Caco-2 (cell line): ENCODE measurements at regions not wholly inside any gene's neighbourhood (a gene's known extent, or its start where the extent isn't known, plus 50 kb on each side); places are given as distances from the start of the nearest gene placed in this dataset.

Experiments used
- BruUV-seq: library from RNA; stranded (reverse); fragments of 400-500 nt; replicated peaks from 2 replicates; lab custom pipeline; 2021; lab: Mats Ljungman, UMichigan
- CTCF ChIA-PET: fragments of 300-600 bp; sonication (Branson Sonifier 250); formaldehyde crosslinking; loops from one replicate; lab custom pipeline; 2022; ENCODE audit warnings: antibody characterized with exemption; lab: Charles Lee
- POLR2A ChIA-PET: fragments of 300-600 bp; sonication (Branson Sonifier 250); formaldehyde crosslinking; loops from one replicate; lab custom pipeline; 2022; ENCODE audit warnings: antibody characterized with exemption; lab: Charles Lee
- DNase-seq, 2 experiments: peaks; one replicate each; pipeline versions ENCODE4 v3.0.0 to v3.0.0-alpha.2; 2020 to 2022
- H3K27me3 ChIP-seq: replicated peaks from 2 replicates; pipeline ENCODE4 v1.6.0; 2011; ENCODE audit warnings: low read length; ENCODE audit not compliant: control insufficient read depth, insufficient read depth
- H3K36me3 ChIP-seq: 2 replicates; pipeline ENCODE4 v1.5.1; 2011; ENCODE audit warnings: low read length; ENCODE audit not compliant: control insufficient read depth, insufficient read depth
- H3K4me1 ChIP-seq: fragments of 250-450 bp; sonication (Bioruptor Pico); 2 replicates; pipeline ENCODE4 v1.5.1; 2020; ENCODE audit warnings: mild to moderate bottlenecking
- H3K4me3 ChIP-seq: 2 replicates; pipeline ENCODE4 v1.5.1; 2011; ENCODE audit warnings: low read depth, mild to moderate bottlenecking, control low read depth, low read length
- H3K9me3 ChIP-seq: fragments of 250-450 bp; sonication (Bioruptor Pico); 2 replicates; pipeline ENCODE4 v1.5.1; 2020; ENCODE audit warnings: mild to moderate bottlenecking, moderate library complexity
- H3K27ac Mint-ChIP-seq: one replicate; pipeline ENCODE4 v1.8.0; 2022; ENCODE audit warnings: mixed read lengths; ENCODE audit not compliant: unreplicated experiment
- H3K27me3 Mint-ChIP-seq: one replicate; pipeline ENCODE4 v1.8.0; 2022; ENCODE audit warnings: mixed read lengths; ENCODE audit not compliant: insufficient read depth, unreplicated experiment
- H3K36me3 Mint-ChIP-seq: one replicate; pipeline ENCODE4 v1.8.0; 2022; ENCODE audit warnings: mild to moderate bottlenecking, mixed read lengths; ENCODE audit not compliant: insufficient read depth, unreplicated experiment
- H3K4me1 Mint-ChIP-seq: one replicate; pipeline ENCODE4 v1.8.0; 2022; ENCODE audit warnings: low read depth, mixed read lengths; ENCODE audit not compliant: unreplicated experiment
- H3K4me3 Mint-ChIP-seq: one replicate; pipeline ENCODE4 v1.8.0; 2022; ENCODE audit warnings: mild to moderate bottlenecking, moderate library complexity, mixed read lengths; ENCODE audit not compliant: unreplicated experiment
- H3K9me3 Mint-ChIP-seq: one replicate; pipeline ENCODE4 v1.8.0; 2022; ENCODE audit warnings: mixed read lengths; ENCODE audit not compliant: unreplicated experiment
- intact Hi-C: fragments of 100-400 bp; cut with micrococcal nuclease; formaldehyde crosslinking; loops from one replicate; pipeline ENCODE4 v1.10.0; 2022; ENCODE audit not compliant: unreplicated experiment
- TF ChIP-seq, protein P1 (sequence below), 2 experiments: fragments of 200-600 bp in 1 of 2; IDR thresholded peaks; 1 replicate in 1 of 2; 2 replicates in 1 of 2; pipeline versions ENCODE4 v1.5.1 to v1.8.0; 2011 to 2022; ENCODE audit warnings: antibody characterized with exemption in 1 of 2, control low read depth in 1 of 2, inconsistent platforms in 1 of 2, low read depth in 1 of 2, low read length in 1 of 2, mild to moderate bottlenecking in 1 of 2, moderate library complexity in 1 of 2; ENCODE audit not compliant: insufficient read depth in 1 of 2, severe bottlenecking in 1 of 2, unreplicated experiment in 1 of 2

DNA sequence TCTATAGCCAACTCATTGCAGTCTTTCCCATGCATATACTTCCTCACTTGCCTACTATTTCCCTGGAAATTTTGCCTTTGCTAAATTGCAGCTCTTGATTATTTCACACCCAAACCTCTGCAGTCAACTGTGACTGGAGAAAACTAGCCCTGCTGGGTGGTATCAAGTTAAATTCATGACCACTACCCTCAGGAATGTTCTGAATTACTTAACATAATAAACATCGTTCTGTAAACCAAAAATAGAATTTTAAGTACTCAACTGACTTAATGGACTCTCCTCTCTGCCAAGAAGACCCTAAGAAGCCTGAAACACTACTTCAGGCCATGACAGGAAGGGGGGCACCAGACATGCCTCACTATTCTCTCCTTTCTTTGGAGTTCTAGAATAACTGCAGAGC lies 1278.0 kb upstream of the GBE1 start:
- H3K27me3 Mint-ChIP-seq = no peaks in the 10 kb centered on the region
- no peaks in the 10 kb centered on the region for H3K9me3 Mint-ChIP-seq
- BruUV-seq = no TSS peak
- ChIA-PET POLR2A (no interaction called here), CTCF (no interaction called here)
- intact Hi-C loops = no loop called here
- DNase-seq = no peak
- H3K36me3 ChIP-seq = no peaks in the 10 kb centered on the region
- H3K36me3 Mint-ChIP-seq = no peaks in the 10 kb centered on the region
- no peaks in the 10 kb centered on the region for H3K4me1 ChIP-seq
- H3K9me3 ChIP-seq = no peaks in the 10 kb centered on the region
- H3K27ac Mint-ChIP-seq = no peak overlapping the region
- H3K4me3 Mint-ChIP-seq = no peak overlapping the region
- no peaks in the 10 kb centered on the region for H3K4me1 Mint-ChIP-seq
- H3K27me3 ChIP-seq = no peaks in the 10 kb centered on the region
- no peak overlapping the region for H3K4me3 ChIP-seq
- TF ChIP-seq, protein P1, sequence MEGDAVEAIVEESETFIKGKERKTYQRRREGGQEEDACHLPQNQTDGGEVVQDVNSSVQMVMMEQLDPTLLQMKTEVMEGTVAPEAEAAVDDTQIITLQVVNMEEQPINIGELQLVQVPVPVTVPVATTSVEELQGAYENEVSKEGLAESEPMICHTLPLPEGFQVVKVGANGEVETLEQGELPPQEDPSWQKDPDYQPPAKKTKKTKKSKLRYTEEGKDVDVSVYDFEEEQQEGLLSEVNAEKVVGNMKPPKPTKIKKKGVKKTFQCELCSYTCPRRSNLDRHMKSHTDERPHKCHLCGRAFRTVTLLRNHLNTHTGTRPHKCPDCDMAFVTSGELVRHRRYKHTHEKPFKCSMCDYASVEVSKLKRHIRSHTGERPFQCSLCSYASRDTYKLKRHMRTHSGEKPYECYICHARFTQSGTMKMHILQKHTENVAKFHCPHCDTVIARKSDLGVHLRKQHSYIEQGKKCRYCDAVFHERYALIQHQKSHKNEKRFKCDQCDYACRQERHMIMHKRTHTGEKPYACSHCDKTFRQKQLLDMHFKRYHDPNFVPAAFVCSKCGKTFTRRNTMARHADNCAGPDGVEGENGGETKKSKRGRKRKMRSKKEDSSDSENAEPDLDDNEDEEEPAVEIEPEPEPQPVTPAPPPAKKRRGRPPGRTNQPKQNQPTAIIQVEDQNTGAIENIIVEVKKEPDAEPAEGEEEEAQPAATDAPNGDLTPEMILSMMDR (IDR thresholded peaks at IDR 0.05; ENCODE audit: insufficient read depth in 1 of 2, low read depth in 1 of 2, low read length in 1 of 2, severe bottlenecking in 1 of 2, unreplicated experiment in 1 of 2) = no peak

DNA sequence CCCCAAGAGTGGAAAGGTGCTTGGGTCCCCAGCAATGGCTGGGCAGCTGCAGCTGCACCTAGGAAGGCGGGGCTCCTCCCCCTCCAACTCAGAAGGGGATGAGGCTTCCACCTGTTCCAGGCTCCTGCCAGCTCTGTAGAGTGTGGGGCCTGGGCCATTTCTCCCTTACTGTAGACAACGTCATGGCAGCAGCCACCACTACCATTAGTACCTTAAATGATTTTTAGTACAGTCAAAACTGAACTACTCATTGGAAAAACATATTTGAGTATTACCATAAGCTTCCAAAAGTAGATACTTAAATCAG lies 1274.2 kb upstream of the GBE1 start:
- POLR2A ChIA-PET = no interaction called here
- BruUV-seq = no TSS peak

DNA sequence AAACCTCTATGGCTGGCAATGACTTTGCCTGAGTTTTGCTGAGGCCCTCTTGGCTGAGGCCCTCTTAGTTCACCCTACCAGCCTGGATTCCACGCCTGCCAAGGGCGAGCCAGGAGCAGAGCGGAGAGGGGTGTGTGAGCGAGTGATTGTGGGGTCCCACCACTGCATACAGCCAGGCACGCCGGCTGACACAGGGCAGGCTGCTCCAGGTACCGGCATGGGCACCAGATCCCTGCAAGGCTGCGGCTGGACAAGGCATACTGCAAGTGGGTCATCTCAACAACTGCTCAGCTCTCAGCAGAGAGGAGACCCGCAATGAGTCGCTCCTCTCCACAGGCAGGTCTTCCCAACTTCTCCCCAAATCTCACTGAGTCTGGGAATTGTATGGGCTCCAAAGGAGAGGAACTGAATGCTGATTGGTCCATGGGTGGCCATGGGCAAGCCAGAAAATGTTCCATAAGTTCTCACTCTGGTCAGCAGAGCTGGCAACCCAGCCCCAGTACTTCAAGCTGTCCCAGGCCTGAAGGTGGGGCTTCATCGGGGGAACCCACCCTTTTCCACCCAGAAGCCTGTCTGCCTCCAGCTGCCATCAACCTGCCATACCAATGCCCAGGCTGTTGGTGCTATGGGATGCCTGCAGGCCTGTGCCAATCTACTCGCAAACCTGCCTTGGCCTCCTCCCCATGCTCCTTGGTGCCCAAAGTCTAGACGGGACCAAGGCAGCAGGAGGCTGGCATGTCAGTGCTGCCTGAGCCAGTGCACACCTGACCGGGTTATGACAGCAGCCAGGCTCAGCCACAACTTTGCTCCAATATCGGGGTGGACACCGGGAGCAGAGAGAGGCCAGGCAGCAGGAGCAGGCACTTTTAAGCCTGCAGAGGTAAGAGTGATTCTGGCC lies 1273.6 kb upstream of the GBE1 start:
- POLR2A ChIA-PET = no interaction called here
- Histone ChIP-seq H3K36me3 (no peaks in the 10 kb centered on the region), H3K4me1 (no peaks in the 10 kb centered on the region), H3K4me3 (no peak overlapping the region), H3K27me3 (no peaks in the 10 kb centered on the region), H3K9me3 (no peaks in the 10 kb centered on the region)
- no peak overlapping the region for H3K27ac Mint-ChIP-seq
- H3K9me3 Mint-ChIP-seq = no peaks in the 10 kb centered on the region
- TF ChIP-seq, protein P1 (IDR thresholded peaks at IDR 0.05; ENCODE audit: insufficient read depth in 1 of 2, low read depth in 1 of 2, low read length in 1 of 2, severe bottlenecking in 1 of 2, unreplicated experiment in 1 of 2) = no peak
- no TSS peak for BruUV-seq
- H3K4me1 Mint-ChIP-seq = no peaks in the 10 kb centered on the region
- no peak overlapping the region for H3K4me3 Mint-ChIP-seq
- H3K27me3 Mint-ChIP-seq = no peaks in the 10 kb centered on the region
- DNase-seq = no peak
- intact Hi-C loops = no loop called here
- H3K36me3 Mint-ChIP-seq = no peaks in the 10 kb centered on the region
- CTCF ChIA-PET = no interaction called here

More for the DNA sequence above, 1274.2 kb upstream of the GBE1 start:
- no peaks in the 10 kb centered on the region for H3K27me3 Mint-ChIP-seq
- H3K27ac Mint-ChIP-seq = no peak overlapping the region
- intact Hi-C loops = no loop called here
- TF ChIP-seq, protein P1 (IDR thresholded peaks at IDR 0.05; ENCODE audit: insufficient read depth in 1 of 2, low read depth in 1 of 2, low read length in 1 of 2, severe bottlenecking in 1 of 2, unreplicated experiment in 1 of 2) = no peak
- no peaks in the 10 kb centered on the region for H3K4me1 Mint-ChIP-seq
- H3K9me3 ChIP-seq = no peaks in the 10 kb centered on the region
- no peaks in the 10 kb centered on the region for H3K36me3 Mint-ChIP-seq
- DNase-seq = no peak
- H3K4me3 ChIP-seq = no peak overlapping the region
- no peaks in the 10 kb centered on the region for H3K4me1 ChIP-seq
- no peaks in the 10 kb centered on the region for H3K36me3 ChIP-seq
- no peaks in the 10 kb centered on the region for H3K27me3 ChIP-seq
- H3K4me3 Mint-ChIP-seq = no peak overlapping the region
- H3K9me3 Mint-ChIP-seq = no peaks in the 10 kb centered on the region
- CTCF ChIA-PET = no interaction called here
